NCI-H128 (cell line): ENCODE measurements at regions not wholly inside any gene's neighbourhood (a gene's known extent, or its start where the extent isn't known, plus 50 kb on each side); places are given as distances from the start of the nearest gene placed in this dataset.

Experiments used
- DNase-seq: peaks from one replicate; lab custom pipeline; 2025; ENCODE audit not compliant: unreplicated experiment; lab: John Stamatoyannopoulos, UW

DNA sequence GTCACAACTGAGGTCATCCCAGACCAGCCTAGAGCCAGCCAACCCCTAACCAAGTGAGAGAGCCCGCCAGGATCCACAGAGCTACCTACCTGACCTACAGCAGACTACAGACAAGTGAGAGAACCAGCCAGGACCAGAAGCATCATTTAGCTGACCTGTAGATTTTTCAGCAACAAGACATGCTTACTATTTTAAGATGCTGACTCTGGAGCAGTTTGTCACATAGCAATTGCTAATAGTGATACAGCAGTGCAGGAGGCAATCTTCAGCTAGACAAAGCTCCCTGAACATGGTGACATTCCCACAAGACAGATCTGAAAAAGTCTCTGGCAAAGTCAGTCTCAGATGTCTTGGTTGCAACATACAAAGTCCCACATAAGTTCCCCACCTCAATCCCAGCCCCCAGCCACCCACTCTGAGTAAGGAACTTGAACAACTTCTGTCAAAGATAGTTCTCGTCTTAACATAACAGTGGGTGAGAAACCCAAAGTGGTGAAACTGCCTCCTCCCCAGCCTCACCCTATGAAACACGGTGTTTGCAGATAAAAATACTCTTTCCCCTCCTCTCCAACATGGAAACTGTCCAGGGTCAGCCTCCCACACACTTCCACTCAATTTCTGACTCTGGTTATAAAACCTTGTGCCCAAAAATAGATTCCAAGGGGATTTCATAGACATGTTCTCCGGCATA lies 120.3 kb upstream of the SLC6A11 start:
- DNase-seq = no peak

DNA sequence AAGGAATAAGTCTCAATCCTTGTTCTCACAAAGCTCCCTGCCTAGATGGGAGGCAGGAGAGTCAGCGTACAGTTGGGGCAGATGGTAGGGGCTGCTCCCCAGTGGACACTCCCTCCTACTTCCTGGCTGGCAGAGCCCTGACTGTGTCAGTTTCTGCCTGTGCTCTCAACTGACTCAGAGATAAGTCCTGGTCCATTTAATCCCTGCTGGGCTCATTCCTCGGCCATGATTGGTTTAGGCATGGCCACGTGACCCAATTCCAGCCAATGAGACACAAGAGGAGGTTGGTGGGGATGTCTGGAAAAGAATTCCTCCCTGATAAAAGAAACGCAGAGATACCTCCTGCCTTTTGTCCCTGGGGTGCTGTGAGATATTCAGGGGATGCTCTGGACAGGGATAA lies 118.1 kb upstream of the SLC6A11 start:
- no peak for DNase-seq

DNA sequence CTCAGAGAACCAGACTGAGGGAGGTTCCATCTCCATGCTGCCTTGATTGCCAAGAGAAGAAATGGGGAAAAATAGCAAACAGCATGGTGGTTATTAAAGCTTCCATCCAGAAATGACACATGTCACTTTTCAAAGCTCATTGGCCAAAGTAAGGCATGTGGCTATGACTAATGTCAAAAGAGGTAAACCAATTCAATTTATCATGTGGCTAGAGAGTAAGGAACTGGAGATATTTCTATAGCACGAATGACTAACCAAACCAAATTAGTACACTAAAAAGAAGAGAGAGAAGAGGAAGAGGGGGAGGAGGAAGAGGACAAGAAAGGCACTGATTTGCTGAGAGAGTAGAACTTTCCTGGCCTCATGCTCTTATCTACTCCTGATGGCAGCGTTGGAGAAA lies 115.2 kb upstream of the SLC6A11 start:
- DNase-seq = no peak

DNA sequence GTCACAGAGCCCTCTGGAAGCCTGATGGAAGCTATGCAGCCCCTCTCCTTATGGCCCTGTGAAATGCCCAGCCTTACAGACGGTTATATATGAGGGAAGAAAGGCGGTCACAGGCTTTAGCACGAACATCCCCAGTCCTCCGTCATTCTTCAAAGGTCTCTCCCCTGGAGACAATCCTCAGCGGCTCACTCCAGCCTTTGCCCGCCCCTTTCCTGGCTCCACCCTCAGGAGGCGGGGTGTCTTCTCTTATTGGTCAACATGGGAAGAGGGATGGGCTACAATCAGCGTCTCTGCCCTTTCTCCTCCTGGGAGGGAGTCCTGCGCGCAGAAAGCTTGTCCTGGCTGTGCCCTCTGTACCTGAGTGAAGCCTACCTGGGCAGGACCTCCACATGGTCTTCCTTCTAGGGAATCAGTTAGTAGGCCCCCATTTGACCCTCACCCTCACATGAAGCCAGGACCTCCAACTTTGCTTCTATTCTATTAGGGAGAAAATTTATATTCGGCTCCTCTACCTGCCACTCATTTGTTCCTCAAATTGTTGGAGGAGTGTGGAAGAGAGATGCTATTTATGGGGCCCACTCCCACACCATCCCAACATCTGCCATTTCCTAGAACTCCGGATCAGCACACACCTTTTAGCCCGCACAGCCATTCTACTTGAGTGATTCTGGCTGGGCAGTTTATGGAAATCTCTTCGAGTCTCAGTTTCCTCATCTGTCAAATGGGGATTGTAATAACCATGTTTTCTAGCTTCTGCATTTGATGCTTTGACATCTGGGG lies 112.9 kb upstream of the SLC6A11 start:
- no peak for DNase-seq

DNA sequence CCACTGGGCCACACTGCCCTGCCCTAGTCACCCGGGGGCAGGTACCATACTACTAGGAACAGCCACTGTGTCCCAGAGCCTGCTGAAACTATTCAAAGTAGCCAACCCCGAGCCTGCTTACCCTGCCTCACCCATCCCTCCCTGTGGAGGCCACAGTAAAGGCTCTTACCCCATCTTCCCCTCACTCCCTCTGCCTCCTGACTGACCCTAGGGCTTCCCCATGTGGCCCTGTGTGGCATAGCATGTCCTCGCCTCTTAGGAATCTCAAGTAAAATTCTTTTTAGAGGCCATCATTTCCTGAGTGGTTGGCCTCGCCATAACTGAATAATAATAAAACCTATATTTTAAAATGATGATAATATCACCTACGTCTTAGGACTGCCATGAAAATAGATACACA lies 112.2 kb upstream of the SLC6A11 start:
- DNase-seq = no peak

DNA sequence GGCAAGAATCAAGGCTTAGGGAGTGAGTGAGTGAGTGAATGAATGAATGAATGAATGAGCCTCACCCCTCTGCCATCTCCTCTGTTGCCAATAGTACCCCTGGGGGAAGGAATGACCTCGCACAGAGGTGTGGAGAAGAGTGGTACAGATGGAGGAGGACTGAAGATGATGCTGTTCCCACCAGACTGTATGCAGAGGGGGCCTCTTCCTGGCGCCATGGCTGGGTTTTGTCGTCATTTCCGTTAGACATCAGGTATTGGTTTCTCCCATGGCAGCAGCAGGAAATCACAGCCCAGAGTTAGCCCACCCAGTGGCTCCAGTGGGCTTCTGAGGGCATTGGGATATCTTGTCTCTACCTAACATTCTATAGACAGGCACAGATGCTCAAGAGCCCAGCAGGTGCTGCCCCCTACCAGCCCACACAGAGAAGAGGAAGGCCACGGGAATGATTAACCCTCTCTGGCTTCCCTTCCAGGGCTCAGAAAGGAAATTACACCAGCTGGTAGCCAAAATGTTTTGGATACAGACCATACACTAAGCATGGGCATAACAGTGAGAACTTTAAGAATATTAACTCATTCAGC lies 109.8 kb upstream of the SLC6A11 start:
- DNase-seq = no peak

DNA sequence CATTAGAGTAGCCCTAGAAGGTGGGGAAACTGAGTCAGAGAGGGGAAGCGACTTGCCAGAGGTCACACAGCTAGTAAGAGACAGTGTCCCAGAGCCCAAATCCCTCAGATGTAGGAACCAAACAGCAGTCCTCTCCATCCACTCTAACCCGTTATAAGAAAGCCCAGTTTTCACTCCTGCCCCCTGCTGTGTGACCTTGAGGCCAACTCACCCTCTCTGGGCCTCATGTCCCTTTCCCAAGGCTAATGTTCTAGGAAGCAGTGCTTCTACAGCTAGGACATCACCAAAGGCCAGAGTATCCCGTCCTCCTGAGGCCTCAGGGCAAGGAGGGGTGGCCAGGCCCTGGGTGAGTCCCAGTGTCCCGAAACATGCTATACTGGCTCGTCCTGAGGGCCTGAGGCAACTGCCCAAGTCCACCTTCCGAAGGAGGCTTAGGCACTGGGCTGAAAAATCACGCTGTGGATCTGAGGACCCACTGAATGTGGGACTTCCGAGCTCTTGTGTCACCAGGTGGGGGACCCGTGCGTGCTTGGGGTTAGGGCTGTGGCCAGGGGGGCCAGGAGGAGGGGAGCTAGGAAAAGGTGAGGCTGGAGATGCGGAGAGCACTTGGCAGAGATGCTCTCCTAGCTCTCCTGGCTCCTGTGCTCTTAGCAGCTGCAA lies 109.2 kb upstream of the SLC6A11 start:
- DNase-seq = no peak

DNA sequence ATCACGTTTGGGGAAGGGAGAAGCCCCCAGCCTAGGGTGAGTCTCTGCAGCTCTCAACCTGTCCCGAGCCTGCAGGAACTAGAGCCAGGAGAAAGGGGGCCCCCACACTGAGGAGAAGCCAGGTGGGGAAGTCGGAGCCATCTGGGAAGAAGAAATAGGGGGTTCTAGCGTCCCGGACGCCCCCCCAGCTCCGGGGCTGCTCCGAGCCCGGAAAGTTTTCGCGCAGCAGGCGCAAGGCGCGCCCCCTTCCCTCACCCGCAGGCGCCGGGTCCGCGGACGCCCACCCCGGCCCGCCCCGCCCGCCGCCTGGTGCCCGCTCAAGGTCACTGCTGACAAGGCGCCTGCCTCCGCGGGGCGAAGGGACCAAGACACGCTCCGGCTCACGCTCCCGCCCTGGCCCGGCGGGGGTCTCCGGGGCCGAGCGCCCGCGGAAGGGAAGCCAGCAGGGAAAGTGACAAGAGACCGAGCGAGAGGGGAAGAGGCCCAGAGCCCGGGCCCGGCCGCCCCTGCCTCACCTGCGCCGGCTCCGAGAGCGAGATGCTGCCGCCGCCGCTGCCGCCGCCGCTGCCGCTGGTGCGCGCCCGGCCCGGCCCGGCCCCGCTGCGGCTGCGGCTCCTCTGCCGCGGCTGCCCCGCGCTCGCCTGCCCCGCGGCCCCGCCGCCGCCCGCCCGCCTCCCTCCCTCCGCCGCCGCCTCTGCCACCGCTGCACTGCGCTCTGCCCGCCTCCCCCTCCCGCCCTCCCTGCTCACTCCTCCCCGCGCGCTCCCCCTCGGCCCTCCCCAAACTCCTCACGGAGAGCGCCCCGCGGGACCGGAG lies 108.4 kb upstream of the SLC6A11 start:
- no peak for DNase-seq

DNA sequence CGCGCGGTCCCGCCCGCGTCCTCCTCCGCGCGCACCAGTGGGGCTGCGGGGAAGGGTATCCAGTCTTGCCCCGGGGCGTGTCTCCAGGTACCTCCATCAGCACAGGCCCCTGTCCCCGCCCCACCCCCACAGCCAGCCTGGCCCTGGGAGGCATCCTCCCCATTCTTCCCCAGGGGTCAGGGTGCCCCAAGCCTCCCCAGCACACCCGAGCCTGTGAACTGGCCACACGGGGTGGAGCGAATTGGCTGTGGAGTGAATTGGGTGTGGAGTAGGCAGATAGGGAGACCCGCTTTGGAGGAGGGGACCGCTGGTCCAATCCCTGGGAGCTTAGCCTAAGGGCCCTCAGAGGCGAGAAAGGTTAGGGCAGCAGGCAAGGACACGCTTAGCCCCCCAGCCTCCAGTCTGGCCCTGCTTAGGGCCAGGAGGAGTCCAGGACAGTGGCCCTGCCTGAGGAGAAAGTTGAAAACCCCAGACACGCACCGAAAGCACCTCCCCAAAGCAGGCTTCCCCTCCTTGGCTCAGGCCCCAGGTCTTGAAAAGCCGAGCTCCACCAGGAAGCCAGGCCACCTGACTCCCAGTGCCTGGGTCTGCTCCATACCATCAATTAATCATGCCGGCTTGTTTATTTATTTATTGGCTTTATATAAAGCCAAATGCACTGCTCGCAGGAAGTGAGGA lies 107.7 kb upstream of the SLC6A11 start:
- DNase-seq = no peak

DNA sequence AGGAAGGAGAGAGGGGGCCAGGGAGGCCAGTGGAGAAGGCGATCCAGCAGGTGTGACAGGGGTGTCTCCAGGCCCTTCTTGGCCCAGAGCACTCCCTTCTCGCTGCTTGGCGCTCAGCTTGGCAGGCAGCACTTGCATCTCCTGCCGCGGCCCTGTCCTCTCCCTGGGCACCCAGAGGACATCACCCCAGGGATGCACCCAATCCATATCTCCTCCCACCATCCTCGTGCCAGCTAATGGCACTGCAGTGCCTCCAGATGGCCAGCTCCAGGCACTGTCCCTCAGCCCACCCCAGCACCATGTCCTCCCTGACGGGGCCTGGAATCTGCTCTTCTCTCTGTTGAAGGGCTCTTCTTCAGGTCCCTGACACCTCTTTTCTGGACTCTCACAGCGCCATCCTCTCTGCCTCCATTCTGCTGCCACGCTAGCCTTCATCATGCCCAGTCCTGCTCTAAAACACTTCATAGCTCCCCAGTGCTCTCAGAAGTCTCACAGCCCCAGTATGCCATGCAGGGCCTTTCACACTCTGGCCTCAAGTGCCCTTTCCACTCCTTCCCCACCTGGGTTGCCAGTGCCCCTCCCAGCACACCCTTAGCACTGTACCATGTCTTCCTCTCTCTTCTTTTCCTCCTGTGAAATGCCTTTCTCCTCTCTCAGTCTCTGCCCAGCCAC lies 106.8 kb upstream of the SLC6A11 start:
- no peak for DNase-seq

DNA sequence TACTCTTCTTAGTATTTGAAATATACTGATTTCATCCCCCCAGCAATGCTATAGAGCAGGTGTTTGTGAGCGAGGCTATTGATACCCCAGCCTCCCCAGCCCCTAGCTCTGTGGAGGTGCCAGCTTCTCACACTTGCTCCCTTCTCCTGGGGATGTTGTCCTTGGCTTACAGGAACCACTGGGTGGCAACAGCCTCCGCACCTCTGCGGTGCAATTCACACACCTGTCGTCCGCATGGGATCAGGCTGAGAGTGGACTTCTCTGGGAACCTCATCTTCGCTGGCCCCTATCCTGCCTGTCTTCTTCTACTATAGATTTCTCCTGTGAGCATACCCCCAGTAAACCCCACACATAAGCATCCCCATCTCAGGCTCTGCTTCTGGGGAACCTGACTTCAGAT lies 103.9 kb upstream of the SLC6A11 start:
- DNase-seq = no peak

DNA sequence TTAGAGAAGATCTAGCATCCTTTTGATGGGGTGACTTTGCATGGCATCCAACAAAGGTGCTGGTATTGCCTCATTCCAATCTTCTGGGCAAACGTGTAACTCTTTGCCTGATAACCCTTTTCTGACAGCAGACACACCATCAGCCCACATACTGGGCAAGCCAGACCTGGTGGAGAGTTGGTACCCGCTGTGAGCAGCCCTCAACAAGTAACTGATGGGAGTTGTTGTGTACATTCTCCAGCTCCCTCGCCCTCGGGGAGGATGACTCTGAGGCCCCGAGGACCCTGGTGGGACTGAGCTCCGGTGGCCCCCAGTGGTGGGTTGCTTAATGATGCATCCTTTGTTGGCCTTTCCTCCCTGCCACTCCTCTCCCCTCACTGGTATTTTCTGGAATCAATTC lies 102.4 kb upstream of the SLC6A11 start:
- no peak for DNase-seq

DNA sequence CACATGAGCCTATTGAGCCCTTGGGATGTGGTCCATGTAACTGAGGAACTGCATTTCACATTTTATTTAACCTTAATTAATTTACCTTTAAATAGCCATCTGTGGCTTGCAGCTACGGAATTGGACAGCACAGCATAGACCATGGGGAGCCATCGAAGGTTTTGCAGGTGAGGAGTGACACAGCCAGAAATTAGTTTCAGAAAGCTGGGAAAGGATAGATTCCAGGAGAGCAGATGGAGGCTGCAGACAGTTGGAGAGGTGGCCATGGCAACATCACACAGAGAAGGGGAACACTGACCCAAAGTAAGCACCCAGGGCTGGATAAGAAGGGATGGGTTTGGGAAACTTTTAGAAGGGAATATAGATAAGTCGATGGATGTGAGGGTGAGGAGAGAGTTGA lies 100.1 kb upstream of the SLC6A11 start:
- DNase-seq = no peak

DNA sequence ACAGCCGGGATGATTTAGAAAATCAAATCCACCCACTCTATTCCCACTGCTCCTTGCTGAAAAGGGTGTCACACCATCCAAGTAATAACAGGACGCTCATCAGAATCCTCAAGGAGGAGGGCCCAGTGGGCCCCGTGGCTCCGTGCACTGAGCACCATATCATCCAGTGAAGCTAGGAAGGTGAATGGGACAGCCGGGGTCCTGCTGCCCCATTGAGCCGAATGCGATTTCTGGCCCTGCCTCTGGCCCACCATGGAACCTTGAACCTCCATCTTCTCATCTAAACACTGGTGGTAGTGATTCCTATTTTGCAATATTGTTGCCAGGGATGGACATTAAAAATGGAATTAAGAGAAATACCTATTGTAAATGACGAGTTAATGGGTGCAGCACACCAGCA lies 99.1 kb upstream of the SLC6A11 start:
- DNase-seq = no peak

DNA sequence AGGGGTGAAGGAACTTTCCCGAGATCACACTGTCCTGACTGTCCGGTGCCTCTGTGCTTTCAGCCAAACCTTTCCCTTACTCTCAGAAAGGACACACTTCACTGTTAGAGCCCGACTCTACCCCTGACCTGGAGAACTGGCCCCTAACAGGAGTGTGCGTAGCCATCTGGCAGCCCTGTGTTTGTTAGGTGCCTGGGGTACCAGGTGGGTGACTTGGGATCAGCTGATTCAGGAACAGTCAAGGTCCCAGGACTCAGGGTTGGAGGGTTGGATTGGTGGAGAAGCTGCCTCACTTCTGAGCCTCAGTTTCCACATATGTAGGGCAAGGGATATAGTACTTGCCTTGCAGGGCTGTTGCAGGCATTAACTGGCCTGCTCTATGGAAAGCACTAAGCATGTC lies 98.3 kb upstream of the SLC6A11 start:
- no peak for DNase-seq

DNA sequence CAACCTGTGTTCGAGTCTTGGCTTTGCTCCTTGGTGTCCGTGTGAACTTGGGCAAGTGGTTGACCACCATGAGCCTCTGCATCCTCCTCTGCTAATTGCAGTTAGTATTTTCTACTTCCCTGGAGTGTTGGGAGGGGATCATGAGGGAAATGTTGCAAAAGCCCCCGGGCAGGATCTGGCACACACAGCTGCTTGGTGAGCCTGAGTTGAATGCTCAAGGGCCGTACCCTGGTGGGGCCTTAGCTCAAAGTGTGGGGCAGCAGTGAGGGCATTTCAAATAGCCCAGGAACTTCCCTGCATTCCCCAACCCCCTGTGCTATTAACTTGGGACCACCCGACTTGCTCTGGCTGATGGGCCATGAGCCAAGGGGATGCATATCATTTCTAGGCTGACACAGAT lies 94.9 kb upstream of the SLC6A11 start:
- no peak for DNase-seq

DNA sequence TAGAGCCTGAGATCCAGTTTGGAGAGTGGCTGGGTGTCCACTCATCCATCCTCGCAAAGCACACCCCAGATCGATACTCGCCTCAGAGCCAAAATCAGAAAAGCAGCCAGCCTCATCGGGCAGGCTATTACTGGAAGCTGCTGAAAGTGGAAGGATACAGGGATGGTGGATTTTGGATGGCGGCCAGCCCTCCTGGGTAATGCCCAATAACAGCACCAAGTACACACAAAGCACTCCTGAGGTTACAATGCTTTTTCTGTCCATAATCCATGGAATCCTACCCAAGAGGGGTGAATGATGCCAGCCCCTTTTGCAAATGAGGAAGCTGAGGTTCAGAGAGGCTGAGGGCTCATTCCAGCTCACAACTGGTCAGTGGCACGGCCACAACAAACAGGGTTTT lies 93.1 kb upstream of the SLC6A11 start:
- no peak for DNase-seq

DNA sequence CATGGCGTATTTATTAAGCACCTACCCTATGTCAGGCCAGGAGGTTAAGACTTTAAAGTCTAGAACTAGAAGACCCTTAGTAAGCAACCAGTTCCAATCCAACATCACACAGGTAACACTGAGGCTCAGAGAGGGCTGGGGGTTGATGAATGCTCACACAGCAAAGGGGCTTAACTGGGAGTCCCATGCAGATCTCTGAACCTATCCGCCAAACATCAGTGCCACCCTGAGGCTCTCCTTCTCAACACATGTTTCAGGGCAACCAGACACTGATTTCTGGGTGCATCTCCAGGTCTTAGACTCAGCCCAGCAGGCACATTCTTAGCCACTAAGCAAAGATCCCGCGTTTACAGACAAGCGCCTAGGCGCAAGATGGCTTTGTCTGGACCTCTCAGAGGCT lies 92.0 kb upstream of the SLC6A11 start:
- no peak for DNase-seq

DNA sequence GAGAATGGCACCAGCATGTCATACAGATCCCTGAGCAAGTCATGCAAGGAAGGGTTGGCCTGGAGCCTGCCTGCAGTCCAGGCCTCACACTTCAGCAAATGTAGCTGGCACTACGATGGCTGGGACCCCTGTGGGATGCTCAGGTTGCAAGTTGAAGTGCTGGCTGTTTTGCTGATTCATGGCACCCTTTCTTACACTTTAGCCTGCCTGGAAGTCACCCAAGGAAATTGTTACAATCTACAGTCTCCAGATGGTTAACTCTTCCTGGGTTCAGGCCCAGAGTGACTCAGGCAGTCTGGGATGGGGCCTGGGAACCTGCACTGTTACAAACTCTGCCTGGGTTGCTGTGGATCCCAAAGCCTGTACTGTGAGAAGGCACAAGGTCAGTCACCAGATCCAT lies 91.0 kb upstream of the SLC6A11 start:
- DNase-seq = no peak

DNA sequence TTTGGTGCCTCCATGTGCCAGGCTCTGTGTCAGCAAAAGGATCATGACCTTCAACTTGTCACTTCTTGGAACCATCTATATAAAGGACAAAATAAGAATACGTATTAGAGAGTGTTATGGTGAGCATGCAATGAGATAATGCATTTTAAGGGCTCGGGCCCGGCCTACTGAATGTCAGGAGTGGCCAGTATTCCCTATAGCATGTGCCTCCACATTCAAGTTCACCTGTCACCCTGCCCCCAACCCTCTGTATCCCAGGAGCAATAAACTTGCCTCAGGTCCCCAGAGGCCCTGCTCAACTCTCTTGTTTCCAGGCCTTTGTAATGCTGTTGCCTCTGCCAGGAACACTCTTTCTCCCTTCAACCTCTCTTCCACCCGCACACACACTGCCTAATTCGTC lies 90.2 kb upstream of the SLC6A11 start:
- DNase-seq = no peak
